ENCODE measurements at regions not wholly inside any gene's neighbourhood (a gene's known extent, or its start where the extent isn't known, plus 50 kb on each side); places are given as distances from the start of the nearest gene placed in this dataset.
A peak's percentile ranks its signal among the peaks of the same experiment; 100 is the strongest.

GRCh38 chr7:142516038-142516501 lies 233.2 kb upstream of the PRSS1 start:
- TF ChIP-seq, protein P1, sequence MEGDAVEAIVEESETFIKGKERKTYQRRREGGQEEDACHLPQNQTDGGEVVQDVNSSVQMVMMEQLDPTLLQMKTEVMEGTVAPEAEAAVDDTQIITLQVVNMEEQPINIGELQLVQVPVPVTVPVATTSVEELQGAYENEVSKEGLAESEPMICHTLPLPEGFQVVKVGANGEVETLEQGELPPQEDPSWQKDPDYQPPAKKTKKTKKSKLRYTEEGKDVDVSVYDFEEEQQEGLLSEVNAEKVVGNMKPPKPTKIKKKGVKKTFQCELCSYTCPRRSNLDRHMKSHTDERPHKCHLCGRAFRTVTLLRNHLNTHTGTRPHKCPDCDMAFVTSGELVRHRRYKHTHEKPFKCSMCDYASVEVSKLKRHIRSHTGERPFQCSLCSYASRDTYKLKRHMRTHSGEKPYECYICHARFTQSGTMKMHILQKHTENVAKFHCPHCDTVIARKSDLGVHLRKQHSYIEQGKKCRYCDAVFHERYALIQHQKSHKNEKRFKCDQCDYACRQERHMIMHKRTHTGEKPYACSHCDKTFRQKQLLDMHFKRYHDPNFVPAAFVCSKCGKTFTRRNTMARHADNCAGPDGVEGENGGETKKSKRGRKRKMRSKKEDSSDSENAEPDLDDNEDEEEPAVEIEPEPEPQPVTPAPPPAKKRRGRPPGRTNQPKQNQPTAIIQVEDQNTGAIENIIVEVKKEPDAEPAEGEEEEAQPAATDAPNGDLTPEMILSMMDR (conservative IDR thresholded peaks at IDR 0.05 in 1 of 2, IDR thresholded peaks at IDR 0.05 in 1 of 2; ENCODE audit: low read depth in 1 of 2, low read length in 2 of 2), result peak; percentile 84 to 89
- TF ChIP-seq EZH2 (IDR thresholded peaks at IDR 0.05; ENCODE audit: low read length, missing control alignments), result no peak
